Left cardiac atrium (tissue), 4 donors: ENCODE measurements at regions not wholly inside any gene's neighbourhood (a gene's known extent, or its start where the extent isn't known, plus 50 kb on each side); places are given as distances from the start of the nearest gene placed in this dataset.

Experiments used
- ATAC-seq, 2 donors: fragments of 200-7000 bp; cut with Tn5 transposase; one replicate each; pipeline ENCODE4 v1.9.1; 2020; ENCODE audit warnings: mild to moderate bottlenecking in 2 of 2, moderate library complexity in 2 of 2
- DNase-seq: peaks from one replicate; pipeline ENCODE4 v3.0.0-alpha.2; 2020
- intact Hi-C, 2 donors: fragments of 100-400 bp; cut with DNase I; formaldehyde crosslinking; loops; one replicate each; pipeline versions ENCODE4 v1.14.1 to v1.15.1; 2022 to 2023
- donor health status: DM: no; HTN: yes; CAD: no.
- donor health status: DM: no; HTN: yes; CAD: no; lungs with severe emphysema.
- donor health status: DM: yes; HTN: yes; CAD: no.
- donor health status: Dilated cardiomyopathy.

DNA sequence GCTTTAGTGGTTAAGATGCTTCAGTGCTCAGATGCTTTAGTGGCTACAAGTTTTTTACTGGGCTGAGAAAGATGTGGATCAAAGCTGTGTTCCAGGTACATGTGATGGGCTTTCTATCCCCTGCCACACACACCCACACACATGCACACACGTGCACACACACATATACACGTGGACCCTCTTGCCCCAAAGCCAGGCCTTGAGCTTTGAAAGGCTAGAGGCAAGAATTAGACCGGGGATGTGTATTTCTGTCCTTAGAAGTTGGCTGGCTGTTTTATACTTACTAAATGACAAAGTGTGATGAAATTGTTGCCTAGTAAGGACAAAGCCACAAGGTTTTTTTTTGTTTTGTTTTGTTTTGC is 376.5 kb downstream of the C12orf75 start:
- intact Hi-C loops = loop anchor here (10.0 kb wide), 2 partner anchors 428 to 508 kb away; partner anchors contain the start of gene NUAK1 (in 1 of the 2)
- no peak for ATAC-seq
- DNase-seq = no peak

DNA sequence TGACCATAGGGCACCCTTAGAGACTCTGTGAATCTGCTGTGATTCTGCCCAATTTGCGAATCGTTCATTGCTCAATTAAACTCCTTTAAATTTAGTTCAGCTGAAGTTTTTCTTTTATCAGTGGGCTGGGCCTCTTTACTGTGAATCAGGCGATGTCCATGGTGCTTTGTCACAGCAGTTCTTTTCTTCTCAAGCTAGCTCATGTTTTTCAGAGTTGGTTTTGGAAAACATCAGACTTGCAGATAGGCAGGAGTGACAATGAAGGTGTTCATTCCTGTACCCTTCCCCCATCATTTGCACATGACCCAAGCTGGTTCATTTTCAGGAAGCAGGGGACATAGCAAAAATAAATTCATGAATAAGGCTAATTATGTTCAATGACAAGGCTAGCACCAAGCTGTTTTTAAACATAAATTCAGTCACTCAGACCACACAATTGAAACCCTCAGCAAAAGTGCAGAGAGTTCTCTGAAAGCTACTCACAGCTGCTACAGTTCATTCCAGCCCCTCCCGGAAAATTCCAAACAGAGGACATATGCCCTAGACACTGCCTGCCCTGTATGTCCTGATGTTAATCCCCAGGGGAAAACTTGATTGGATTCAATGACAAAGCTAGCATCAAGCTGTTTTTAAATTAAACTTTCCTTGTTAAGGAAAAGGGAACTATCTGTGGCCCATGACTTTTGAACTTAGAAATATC is 383.3 kb downstream of the C12orf75 start:
- intact Hi-C loops = no loop called here
- no peak for DNase-seq
- no peak for ATAC-seq

DNA sequence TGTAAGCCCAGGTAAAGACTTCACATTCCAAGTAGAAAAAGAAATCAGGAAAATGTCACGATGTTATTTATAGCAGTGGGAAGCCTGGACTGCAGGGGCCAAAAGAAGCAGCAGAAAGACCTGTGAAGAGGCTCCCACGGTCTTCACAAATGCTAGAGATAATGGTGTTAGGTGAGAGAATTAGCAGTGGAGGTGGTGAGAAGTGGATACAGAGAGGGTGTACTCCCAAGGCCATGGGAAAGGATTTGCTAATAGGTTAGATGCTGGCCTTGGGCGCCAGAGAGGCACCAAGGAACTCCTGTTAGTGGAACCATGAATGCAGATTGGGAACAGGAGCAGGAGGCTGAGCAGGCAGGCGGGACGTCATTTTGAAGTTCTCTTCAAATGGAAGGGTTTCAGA is 386.1 kb downstream of the C12orf75 start:
- intact Hi-C loops = no loop called here
- DNase-seq (no peak), ATAC-seq (no peak)

DNA sequence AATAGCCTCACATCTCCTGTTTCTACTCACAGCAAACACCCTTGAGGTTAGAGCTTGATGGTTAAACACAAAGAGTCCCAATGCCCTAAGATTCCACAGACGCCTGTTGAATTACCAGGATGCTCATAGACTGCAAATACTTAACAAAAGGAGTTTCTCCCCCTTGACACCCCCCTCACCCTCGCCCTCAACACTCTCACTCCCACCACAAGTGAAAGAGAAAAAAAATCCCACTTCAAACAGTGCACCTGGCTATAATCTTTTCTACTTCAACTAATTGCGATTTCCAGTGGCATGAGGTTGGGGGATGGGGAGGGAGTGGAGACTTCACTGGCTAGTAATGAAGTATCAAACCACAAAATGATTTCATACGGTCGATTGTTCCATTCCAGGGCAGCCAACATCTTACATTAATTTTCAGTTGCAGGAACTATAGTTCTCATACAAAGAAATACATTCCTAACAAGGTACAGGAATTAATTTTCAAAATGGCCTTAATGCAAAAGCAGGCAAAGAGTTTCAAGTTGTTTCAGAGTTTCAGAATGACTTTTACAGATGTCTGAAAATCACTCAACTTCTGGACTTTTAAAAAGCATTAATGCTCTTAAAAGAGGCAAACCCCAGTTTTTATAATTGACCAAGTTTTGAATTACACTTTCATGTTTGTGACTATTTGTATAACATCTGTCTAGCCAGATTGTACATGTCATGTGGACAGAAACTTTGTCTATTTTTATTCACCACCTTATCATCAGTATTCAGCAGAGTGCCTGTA is 390.7 kb downstream of the C12orf75 start:
- no peak for ATAC-seq
- DNase-seq = no peak
- intact Hi-C loops = no loop called here

DNA sequence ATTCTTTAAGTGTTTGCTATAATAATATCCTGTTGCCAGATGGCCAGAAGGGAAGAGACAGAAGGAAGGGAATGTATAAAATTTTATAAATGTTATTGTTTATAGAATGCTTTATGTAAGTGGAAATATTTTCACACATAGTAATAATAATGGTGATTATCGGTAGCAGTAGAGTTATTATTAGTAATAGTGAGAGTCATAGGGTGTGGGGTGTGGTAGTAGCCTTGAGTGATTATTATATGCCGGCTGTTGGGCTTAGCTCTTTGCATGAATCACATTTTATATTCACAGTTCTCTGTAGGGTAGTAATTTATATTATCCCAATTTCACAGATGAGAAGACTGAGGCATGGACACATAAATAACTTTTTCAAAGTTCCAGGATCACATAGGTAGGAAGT is 391.4 kb downstream of the C12orf75 start:
- ATAC-seq (no peak), DNase-seq (no peak)
- intact Hi-C loops = no loop called here

DNA sequence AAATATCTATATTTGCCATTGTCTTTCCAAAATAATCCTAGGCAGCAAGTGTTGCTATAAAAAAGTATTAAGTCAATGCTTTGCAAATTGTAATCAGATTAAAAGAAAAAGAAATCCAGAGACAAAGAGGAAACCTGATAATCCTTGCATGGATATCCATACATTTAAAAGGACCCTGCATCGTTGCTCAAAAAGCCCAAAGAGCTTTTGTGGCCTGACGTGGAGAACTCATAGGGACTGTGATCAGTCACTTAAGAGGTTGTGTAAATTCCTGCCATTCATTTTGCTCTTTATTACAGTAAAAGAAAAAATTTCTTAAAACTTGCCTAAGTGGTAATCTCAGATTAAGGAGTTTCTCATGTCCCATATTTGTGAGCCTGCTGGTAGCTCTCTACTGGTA is 392.6 kb downstream of the C12orf75 start:
- ATAC-seq = no peak
- DNase-seq = no peak
- intact Hi-C loops = no loop called here

DNA sequence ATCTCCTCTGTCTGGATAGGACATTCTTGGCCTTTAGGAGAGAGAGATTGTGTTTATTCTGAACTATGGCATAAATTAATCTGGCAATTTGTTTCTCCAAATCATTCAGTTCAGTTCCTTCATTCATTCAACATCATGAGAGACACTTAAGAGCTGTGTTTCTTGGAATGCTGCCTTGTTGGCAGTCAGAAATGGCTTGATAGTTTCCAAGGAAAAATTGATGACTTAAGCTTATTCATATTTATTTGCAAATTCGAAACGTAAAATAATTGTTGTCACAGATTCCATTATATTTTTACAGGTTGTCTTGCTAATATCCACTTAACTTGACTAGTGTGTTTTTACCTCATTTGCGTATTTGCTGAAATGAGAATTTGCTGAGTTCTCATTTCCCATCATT is 393.0 kb downstream of the C12orf75 start:
- ATAC-seq (no peak), DNase-seq (no peak)
- intact Hi-C loops = no loop called here

DNA sequence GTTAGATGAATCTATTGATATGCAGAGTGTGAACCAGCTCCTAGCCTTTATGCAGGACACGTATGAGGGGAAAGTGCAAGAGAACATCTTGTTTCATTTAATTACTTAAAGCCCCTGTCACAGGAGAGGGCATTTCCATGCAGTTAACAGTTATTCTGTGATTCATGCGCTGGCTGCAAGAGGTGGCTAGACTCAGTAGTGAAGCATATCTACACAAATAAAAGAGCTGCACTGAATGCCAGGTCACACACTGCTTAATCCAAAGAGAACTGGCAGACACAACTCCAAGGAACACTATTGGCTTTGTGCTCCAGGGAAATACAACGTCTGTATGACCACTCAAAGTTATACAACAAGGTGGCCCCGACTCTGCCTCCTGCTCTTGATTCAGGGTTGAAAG is 394.1 kb downstream of the C12orf75 start:
- DNase-seq (no peak), ATAC-seq (peak in 1 of 2 donors; percentile 81)
- intact Hi-C loops = no loop called here

DNA sequence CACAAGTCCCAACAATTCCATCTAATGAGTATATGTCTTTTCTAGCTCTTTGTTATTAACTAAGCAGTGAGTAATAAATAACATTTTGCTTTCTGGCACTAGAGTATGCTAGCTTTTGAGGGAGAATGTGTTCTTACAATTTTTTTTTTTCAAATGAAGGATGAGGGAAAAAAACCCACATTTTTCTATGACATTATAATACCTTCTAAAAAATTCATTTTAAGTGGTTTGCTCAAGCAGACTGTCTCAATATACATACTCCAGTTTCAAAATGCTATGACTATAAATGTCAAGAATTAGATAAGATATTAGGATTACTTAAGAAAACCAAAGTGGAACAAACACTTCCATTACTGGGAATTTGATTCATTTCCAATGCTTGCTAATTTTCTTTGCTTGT is 394.6 kb downstream of the C12orf75 start:
- no peak for DNase-seq
- intact Hi-C loops = no loop called here

DNA sequence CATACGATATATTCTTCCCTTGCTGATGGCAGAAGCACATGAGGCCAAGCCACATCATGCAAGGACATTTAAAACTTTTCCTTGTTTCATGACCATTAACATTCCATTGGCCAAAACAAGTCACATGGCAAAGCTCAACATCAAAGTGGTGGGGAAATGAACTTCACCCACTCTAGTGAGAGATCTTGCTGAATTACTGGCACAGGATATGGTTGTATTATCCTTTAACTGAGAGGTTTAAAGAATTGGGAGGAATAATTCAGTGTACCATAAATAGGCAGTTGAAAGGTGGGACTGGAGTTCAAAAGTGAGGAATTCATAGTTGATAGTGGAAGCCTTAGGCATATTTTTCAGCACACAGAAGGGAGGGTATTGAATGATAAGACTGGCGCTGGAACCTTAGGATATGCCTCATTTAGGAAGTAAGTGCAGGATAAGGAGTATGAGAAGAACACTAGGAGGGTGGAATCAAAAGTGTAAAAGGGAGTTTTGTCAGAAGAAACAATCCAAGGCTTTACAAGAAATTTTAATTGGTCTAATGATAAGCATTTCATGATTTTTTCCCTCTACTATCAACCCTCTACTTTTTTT is 398.8 kb downstream of the C12orf75 start:
- DNase-seq (no peak), ATAC-seq (peak in 1 of 2 donors; percentile 74)

More for the DNA sequence above, 394.6 kb downstream of the C12orf75 start:
- peak in 1 of 2 donors; percentile 12 for ATAC-seq

DNA sequence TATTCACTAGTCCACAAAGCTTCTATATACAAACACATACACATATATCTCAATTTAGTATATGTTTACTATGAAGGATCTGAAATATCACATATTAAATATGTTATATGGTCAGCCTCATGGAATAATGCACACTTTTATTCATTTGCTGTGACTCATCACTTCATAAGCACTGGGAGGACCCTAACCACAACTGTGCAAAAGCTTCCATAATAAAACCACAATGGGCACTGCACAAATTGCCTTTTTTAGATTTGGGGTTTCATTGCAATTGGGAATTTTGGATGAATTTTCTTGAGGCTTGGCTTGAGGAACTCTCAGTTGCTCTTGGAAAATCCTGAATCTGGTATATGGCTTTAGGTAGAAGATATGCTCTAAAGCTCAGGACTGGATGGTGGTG is 399.4 kb downstream of the C12orf75 start:
- intact Hi-C loops = no loop called here
- ATAC-seq = no peak
- DNase-seq = no peak

More for the DNA sequence above, 398.8 kb downstream of the C12orf75 start:
- intact Hi-C loops = no loop called here

DNA sequence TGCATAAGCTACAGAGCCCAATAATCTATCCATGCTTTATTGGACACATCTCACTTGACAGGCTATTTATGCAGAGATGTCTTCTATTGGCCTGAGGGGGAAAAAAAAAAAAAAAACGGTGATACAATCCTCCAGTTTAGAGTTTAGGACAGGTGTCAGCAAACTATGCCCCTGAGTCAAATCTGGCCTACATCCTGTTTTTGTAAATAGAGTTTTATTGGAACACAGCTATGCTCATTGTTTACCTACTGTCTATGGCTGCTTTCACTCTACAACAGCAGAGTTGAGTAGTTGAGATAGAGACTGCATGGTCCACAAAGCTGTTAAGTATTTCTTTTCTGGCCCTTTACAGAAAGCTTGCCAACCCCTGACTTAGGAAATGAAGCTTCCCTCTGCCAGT is 403.1 kb downstream of the C12orf75 start:
- intact Hi-C loops = no loop called here
- ATAC-seq = no peak
- no peak for DNase-seq

DNA sequence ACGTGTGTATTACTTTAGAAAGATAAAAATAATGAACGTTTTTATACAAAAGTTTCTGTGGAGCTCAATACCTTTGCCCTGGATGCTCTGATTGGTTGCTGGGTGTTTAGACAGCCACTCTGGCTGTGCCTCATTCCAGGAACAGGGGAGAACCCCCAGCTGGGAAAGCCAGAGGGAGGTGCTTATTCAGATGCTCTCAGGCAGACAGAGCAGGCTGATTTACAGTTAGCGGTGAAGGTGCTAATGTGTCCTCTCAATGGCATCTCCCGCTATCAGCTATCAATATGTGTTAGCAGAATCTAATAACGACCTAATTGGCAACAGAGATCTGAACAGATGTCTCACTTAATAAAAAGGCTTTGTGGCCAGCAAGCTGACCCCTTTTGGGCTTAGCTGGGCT is 402.3 kb downstream of the NUAK1 start:
- DNase-seq (no peak), ATAC-seq (no peak)
- intact Hi-C loops = no loop called here

DNA sequence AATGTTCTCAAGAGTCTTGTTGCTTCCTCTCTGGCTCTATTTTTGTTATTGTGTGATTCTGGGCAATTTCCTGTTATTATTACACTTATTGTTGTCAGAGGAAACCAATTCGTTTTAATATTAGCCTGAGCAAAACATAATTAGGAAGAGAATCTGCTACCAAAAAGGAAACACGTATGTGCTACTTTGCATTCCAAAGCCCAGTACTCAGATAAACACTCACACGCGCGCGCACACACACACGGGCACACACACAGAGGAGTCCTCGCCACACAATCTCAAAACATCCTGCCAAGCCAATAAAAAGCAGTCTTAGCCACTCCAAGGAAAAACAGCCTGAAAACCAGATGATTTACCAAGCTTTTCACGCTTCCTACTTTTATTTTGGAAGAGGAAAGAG is 400.7 kb downstream of the NUAK1 start:
- intact Hi-C loops = no loop called here
- DNase-seq = peak; percentile 72
- peak; percentile 47 to 66 for ATAC-seq

DNA sequence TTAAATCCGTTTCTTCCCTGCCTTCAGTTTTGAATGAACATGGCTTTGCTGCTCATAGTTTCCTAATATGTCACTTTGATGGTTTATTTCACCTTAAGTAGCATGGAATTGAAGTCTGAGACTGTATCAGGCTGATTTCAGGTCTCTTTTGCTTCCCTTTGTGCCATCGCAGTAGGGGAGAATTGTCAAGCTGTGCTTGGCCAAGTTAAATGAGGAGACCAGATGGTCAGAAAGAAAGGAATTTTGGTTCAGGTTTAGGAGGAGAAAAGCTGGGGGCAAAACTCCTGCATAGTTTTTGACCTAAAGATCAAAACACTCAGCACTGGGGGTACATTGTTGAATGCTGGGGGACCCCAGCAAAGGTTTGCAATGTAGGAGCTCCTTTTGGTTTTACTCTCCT is 398.4 kb downstream of the NUAK1 start:
- intact Hi-C loops = no loop called here
- DNase-seq (no peak), ATAC-seq (no peak)

DNA sequence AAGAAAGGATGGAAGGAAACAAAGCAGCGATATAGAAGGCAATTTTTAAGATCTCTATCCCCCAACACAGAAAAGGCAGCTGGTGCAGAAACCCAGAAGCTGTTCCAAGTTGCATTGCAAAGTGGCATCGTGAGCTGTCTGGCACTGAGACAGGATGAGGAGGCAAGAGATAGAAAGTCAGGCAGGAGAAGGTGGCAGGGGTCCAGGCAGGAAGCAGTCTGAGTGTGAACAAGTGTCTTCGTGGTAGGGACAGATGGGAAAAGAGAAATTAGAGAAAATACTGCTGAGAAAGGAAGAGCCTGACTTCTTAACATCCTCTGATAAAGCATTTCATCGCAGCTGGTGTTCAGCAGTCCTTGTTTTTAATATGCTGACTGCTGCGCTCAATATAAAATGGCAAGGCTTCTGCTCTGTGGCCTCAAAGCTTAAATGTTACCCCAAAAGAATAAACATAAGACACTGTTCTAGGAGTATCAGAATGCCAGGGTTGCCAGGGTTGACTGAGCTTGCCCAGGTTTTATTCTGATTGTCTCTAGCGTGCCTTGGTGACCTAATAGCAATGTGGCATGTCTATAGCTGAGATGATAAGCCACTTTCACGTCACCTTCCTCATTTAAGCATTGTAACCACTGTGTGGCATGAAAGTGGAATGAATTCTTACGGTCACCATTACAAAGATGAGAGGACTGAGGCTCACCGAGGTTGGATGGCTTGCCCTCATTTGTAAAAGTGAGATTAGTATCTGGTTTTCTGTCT is 397.6 kb downstream of the NUAK1 start:
- ATAC-seq = peak; percentile 47 to 72
- intact Hi-C loops = no loop called here
- peak; percentile 76 for DNase-seq

DNA sequence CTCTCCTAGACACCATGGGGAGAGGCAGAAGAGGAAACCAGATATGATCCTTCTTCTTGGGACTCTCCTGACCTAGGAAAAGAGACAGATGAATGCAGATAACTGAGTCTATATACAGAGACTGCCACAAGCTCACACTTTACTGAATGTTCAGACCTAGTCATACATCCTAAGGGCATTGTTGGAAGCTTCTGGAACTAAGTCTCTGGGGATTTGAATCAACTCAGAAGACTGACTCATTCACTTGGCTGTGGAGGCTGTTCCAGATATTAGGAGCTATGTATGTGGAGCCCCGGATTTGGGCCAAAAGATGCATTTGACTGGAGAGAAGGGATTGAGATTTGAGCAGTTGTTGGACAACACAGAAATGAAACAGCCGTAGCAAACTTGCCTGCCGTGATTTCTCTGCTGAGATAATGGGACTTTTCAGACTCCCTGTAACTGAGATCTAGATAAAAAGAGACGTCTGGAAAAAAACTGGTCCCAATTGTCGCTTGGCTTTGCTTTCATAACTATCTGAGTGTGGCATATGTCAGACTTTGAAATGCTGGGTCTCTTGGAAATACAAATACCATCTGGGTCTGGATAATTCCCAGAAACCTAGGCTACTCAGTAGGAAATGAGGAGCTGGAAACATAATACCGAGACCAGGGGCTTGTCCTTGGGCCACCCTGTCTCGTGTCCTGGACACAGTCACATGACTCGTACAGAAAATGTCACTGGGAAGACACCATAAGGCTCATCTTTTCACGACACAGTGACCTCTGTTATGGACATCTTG is 396.8 kb downstream of the NUAK1 start:
- intact Hi-C loops = no loop called here
- peak; percentile 46 for DNase-seq

DNA sequence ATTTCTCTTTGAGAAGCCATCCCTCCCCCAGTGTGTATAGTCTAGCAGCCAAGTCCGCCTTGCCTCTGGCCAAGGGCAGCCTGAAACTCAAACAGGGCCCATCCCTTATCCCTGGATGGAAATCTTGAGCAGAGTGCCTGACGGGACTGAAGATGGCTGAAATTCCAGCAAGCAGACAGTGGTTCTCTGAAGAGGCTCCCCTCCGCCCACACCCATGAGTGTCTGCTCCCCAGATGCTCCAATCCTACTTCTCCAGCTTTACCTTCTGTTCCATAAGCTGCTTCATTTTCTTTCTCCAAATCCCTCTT is 396.2 kb downstream of the NUAK1 start:
- intact Hi-C loops = no loop called here
- ATAC-seq = peak; percentile 24 to 41

More for the DNA sequence above, 396.8 kb downstream of the NUAK1 start:
- peak; percentile 58 to 88 for ATAC-seq

DNA sequence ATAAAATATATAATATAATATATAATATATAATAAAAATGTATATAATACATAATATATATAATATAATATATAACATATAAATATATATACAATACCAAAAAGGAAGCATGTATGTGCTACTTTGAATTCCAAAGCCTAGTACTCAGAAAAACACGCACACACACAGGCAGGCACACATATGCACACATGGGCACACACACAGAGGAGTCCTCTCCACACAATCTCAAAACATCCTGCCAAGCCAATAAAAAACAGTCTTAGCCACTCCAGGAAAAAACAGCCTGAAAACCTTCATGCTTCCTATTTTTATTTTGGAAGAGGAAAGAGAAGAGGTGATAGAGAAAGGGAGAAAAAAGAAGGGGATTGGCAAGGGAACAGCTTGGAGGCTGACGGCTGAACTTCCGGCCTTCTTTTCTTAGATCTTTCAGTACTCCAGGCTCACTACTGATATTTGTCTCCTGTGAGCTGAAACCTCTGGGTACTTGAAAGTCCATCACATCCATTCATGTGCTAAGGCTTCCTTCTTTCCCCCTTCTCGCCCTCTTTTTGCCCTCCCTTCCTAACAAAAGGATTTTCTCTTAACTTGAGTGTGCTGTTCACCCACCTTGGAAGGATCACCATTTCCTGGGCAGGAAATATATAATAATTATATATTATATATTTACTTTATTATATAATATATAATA is 394.2 kb downstream of the NUAK1 start:
- ATAC-seq (no peak), DNase-seq (no peak)
- intact Hi-C loops = no loop called here

More for the DNA sequence above, 396.2 kb downstream of the NUAK1 start:
- DNase-seq = no peak
